Stimulated activated CD4-positive, alpha-beta T cell treated with anti-CD3 and anti-CD28 coated beads, Interleukin-2, amount 100 ng/mL, for 48 hours (primary cell): ENCODE measurements at regions not wholly inside any gene's neighbourhood (a gene's known extent, or its start where the extent isn't known, plus 50 kb on each side); places are given as distances from the start of the nearest gene placed in this dataset.

ENCODE experiments used
- DNase-seq, 2 donors: peaks; one replicate each; pipeline ENCODE4 v3.0.0-alpha.2; 2020

GRCh38 chr7:97470726-97471125 lies 261.2 kb upstream of the TAC1 start:
- DNase-seq = no peak

GRCh38 chr7:97471491-97471890 lies 260.4 kb upstream of the TAC1 start:
- DNase-seq = no peak

DNA sequence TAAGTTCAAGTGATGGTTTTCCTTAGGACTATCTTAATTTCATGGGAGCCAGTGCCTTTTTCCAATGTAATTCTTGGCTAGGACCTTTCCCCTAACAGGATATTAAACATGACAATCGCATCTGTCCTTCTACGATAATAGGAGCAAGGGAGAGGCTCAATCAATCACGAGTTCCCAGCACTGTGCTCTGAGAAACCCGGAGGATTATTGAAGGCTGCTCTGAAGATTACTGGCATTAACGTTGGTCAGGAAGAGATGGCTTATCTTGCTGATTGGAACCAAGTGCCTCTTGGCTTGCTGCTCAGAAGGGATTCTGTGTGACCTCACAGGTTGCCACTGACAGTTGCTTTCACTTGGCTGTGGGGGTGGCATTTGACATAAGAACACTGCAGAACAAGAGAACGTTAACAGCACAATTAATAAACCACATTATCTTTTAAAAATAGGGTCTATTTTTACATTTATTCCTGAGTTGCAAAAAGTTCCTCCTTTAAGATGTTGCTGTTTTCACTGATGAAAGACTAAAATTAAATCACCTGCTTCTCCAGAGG lies 252.1 kb upstream of the TAC1 start:
- DNase-seq = no peak

- no peak for DNase-seq
These were observed 251.0 kb upstream of the TAC1 start for GRCh38 chr7:97480772-97481390.

GRCh38 chr7:97495487-97495886 lies 236.4 kb upstream of the TAC1 start:
- no peak for DNase-seq

- DNase-seq = peak; percentile 1 to 3
These were observed 232.7 kb upstream of the TAC1 start for GRCh38 chr7:97499204-97499603.

GRCh38 chr7:97503367-97504094 lies 228.4 kb upstream of the TAC1 start:
- DNase-seq = no peak

DNA sequence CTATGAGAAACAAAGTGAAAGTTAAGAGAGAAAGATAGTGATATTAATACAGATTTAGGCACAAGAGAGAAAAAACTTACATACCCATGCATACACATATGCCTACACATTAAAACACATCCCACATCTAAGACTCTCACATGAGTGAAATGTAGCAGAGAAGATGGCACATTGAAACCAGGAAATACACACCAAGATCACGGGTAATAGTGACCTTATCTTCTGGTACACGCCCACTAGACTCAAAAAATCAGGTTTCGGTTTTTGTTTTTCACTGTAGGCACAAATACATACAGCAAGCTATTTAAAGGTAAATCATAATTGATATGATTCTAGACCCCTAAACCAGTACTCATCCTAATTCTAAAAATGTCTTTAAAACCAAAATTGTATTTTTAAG lies 225.2 kb upstream of the TAC1 start:
- no peak for DNase-seq

DNA sequence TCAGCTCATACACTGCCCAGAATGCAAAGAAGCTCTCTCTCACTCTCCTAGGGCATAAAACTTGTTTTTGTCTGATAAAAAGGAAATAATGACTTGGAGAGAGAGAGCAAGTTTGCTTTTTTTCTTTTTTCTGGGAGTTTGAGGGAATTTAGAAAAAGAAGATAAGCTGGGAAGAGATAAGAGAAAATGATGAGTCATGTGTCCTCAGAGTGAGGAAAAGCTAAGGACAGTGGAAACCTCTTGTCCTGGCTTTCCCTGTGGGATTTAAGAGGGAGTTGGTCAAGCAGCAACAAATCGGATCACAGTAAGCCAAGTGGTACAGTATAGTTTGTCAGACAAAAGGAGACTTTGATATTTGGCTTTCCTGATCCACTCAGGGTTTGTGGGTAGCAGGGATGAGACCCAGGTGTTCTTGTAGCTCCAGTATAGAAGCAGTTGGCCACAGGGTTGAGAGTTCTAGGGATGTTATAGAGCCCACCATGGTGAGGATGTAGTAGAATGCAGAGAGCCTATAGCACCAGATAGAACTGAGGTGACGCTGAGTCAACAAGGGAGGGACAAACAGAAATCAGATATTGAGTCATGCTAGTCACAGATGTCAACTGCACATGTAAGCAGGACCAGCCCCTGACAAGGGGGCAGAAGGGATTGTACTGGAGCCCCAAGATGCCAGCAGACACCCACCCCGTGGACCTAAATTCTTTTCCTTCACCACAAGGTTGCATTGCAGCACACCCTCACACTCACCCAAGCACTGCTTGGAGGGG lies 219.3 kb upstream of the TAC1 start:
- no peak for DNase-seq

DNA sequence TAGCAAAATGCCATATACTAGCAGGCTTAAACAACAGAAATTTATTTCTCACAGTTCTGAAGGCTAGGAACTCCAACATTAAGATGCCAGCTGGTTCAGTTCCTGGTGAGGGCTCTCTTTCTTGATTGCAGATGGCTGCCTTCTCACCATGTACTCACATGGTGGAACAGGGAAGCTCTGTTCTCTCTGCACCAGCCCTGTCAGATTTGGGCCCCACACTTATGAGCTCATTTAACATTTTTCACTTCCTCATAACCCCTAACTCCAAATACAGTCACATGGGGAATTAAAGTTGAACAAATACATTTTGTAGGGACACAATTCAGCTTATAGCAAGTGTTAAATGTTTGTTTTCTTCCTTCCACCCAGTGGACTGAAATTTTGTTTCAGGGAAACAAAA lies 218.6 kb upstream of the TAC1 start:
- DNase-seq = no peak

DNA sequence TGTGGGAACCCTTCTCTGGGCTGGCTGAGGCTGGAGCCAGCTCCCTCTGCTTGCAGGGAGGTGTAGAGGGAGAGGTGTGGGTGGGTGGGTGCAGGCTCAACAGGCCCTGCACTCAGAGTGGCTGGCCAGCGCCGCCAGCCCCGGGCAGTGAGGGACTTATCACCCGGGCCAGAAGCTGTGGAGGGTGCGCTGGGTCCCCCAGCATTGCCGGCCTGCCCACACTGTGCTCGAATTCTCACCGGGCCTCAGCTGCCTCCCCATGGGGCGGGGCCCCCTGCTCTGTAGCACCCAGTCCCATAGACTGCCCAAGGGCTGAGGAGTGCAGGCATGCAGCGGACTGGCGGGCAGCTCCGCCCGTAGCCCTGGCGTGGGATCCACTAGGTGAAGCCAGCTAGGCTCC lies 190.7 kb upstream of the TAC1 start:
- DNase-seq = no peak

DNA sequence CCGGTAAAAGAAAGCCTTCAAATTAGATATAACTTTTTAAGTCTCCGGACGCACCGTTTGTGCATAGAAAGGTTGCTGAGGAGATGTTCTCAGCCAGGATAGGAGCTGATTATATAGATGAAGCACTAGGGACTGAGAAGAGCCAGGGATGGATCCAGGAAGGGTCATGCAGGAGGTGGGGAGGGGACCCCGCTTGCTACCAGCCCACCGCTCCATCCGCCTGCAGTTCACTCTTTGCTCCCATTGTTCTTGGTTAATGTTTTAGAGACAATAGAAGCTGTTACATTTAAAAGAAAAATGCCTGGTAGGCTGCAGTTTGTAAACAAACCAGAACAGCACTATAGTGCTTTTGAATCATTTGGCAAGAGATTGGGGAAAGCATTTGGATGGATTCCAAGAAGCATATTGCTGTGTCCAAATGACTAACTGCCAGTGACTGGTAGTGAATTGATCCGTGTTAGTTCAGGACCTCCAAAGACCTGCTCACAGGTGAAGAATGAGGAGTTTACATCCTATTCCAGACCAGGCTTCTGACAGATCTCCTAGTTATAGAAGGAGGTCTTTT lies 175.9 kb upstream of the TAC1 start:
- no peak for DNase-seq

- DNase-seq = no peak
These were observed 166.2 kb upstream of the TAC1 start for GRCh38 chr7:97565665-97566064.

GRCh38 chr7:97573065-97573464 lies 158.8 kb upstream of the TAC1 start:
- DNase-seq = no peak

DNA sequence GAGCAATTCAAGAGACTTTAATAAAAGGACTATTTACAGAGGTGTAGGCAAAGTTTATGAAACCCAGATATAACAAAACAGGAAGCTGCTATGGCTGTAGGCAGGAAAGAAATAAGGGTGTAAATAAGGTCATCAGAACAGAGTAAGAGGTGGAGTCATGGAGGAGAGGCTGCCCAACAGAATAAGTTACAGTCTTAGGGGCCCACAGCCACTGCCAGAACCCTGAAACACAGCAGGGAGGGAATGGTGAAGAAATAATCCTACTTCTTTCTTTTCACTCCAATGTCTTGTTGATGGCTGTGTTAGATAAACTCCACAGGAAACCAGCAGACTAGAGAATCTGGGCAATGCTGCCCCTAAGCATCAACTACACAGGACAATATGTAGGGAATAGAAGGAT lies 155.8 kb upstream of the TAC1 start:
- DNase-seq = no peak

DNA sequence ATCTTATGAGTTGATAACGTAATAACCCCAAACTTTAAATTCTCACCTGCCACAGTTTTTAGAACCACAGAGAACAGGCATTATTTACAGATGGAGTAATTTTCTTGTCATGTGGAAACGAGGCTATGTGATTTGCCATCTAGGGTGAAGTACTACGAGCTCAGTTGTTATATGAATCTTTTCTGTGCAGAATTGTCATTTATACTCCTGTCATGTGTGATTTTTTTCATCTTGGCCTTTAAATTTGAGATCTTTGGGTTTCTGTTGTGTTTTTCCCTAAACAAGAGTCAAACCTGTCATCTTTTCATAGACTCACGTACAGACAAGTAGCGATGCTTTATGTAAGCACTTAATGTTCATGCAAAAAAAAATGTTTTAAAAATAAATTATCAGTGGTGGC lies 153.7 kb upstream of the TAC1 start:
- no peak for DNase-seq

DNA sequence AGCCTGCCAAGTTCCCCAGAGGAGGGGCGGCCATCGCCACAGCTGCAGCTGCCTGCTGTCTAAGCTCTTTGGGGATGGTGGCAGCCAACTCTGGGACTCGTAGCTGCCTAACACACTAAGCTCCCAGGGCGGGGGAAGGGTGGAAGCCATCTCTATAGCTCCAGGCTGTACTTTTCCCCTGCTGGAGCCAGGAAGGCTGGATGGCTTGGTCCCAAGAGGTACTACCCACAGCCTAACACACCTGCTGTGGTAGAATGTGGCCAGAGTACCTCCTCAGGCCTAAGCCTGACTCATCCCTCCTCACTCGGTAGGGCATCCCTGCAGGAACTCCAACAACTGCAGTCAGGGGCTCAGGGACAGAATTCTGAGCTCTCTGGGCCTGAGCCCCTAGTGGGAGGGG lies 151.7 kb upstream of the TAC1 start:
- no peak for DNase-seq

DNA sequence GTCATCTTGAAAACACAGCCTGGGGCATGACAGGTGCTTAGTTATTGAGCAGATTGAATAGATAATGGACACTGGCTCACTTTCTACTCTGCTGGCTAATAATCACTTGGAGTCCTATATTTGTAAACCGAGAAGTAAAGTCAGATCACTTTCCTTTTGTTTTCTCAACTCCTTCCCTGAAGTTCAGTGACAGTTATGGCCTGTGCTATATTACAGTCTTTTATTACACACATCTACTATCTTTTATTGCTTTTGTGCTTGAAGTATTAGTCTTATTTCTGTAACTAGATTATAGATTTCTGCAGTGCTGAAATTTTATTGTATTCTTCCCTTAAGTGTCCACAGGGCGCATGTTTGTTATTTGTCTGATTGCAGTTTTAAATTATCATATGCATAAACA lies 136.4 kb upstream of the TAC1 start:
- no peak for DNase-seq

- no peak for DNase-seq
These were observed 129.9 kb upstream of the TAC1 start for GRCh38 chr7:97601931-97602457.

DNA sequence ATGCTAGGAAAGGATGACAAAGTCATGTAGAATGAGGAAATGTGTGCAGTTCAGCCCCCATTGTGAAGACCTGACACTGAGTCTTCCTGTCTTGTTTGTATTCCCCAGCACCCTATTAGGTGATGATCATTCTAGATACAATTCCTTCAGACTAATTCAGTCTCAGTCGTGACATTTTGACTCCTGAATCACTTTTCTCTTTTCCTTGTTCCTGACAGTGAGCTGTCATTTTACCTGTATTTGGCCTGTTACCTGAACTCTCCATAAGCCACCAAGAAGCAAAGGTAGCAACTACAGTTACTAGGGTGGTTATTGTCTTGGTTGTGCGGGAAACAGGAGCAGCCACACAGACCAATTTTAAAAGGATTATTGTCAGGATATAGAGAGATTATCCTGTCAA lies 111.4 kb upstream of the TAC1 start:
- no peak for DNase-seq

DNA sequence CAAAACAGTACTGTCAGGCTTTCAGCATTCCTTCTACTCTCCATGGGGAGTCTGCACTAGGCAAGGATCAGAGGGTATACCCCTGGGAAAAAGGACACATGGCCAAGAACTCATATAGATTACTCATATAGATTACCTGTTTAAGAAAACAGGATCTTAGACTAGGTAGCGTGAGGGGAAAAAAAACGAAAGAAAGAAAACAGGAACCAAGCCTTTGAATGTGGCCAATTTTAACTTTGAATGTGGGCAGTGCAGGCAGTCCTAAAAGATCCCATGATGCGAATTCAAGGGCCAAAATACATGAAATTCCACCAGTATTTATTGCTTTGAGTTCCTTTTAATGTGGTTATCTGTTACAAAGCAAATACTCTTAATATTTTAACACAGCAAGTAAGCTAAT lies 108.6 kb upstream of the TAC1 start:
- DNase-seq = no peak

DNA sequence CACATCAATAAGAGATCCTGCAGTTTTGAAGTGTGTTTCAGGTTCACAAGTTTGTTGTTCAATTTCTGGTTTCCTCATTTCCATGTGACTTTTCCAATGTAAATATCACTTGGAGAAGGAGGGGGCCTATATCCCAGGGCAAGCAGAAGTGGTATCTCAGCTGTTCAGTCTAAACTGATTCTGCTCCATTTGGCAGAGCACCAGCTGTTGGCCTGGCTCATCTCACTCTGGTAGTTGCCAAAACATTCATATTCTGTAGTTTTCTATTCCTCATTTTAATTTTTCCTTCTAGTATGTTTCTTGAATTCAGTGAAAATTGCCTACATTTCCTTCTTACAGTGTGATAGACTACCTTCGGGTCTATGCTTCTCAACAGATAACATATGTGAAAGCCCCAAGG lies 101.8 kb upstream of the TAC1 start:
- no peak for DNase-seq

GRCh38 chr7:97635622-97636021 lies 96.3 kb upstream of the TAC1 start:
- no peak for DNase-seq
